Large intestine (tissue), 3 donors: ENCODE measurements at regions not wholly inside any gene's neighbourhood (a gene's known extent, or its start where the extent isn't known, plus 50 kb on each side); places are given as distances from the start of the nearest gene placed in this dataset.

Experiments used
- DNase-seq, 2 donors: peaks; one replicate each; pipeline versions ENCODE4 v3.0.0 to v3.0.0-alpha.2; 2013
- H3K27ac ChIP-seq: one replicate; pipeline ENCODE4 v1.5.1; 2013; ENCODE audit warnings: low read length
- H3K27me3 ChIP-seq: 2 replicates; pipeline ENCODE4 v1.6.1; 2013; ENCODE audit warnings: low read length; ENCODE audit not compliant: control insufficient read depth, insufficient read depth
- H3K36me3 ChIP-seq: 2 replicates; pipeline ENCODE4 v1.6.1; 2013; ENCODE audit warnings: low read length; ENCODE audit not compliant: control insufficient read depth, insufficient read depth
- H3K4me1 ChIP-seq: one replicate; pipeline ENCODE4 v1.6.1; 2013; ENCODE audit warnings: low read length; ENCODE audit not compliant: control insufficient read depth, insufficient read depth
- H3K4me3 ChIP-seq: one replicate; pipeline ENCODE4 v1.5.1; 2013; ENCODE audit warnings: low read length
- H3K9me3 ChIP-seq: one replicate; pipeline ENCODE4 v1.6.1; 2013; ENCODE audit warnings: mild to moderate bottlenecking, low read depth, low read length, moderate library complexity; ENCODE audit not compliant: control insufficient read depth
- WGBS: methylation state at CpG from one replicate; pipeline ENCODE4 v1.1.5; 2013; ENCODE audit warnings: low lambda C conversion rate; ENCODE audit not compliant: insufficient coverage; 5-methylcytosine and 5-hydroxymethylcytosine counted together

- no peak overlapping the region for H3K27ac ChIP-seq
- H3K27me3 ChIP-seq: no peaks in the 10 kb centered on the region
- no peaks in the 10 kb centered on the region for H3K9me3 ChIP-seq
- no peaks in the 10 kb centered on the region for H3K4me1 ChIP-seq
- no peaks in the 10 kb centered on the region for H3K36me3 ChIP-seq
- no CpG with 5 or more reads among the region's 5 CpGs for WGBS
- no peak overlapping the region for H3K4me3 ChIP-seq
- DNase-seq: no peak
Measured at GRCh38 chr1:38758820-38759219, 100.8 kb downstream of the RRAGC start.

DNA sequence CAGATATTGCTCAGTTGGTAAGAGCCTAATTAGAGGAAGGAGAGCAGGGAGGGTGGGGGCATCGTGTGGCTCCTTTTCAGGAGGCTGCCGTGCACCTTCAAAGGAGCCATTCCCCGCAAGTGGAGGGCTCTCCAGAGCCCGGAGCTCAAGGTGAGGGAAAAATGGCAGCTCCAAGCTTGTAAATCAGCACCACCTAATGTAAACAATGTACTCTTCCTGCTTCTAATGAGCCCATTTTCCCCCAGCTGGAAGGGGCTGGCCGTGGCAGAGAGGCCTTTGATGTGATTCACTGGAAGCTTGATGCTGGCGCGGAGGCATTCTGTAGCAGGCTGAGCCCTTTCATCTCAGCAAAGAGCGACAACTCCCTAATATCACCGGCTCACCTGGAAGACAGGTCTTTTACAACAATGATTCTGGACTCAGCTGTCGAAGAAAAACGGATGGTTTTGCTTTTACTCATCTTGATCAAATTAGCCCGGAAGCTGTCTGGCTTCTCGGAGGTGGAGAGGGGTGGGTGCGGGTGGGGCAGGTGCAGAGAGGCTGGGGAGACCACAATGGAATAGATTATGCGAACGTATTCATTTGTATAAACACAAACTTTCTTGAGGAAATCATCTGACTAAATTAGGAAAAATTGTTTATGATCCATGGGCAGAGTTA lies 112.5 kb downstream of the RRAGC start:
- Histone ChIP-seq H3K27ac (no peak overlapping the region), H3K4me1 (no peaks in the 10 kb centered on the region), H3K27me3 (peaks cover 4% of the 10 kb centered on the region), H3K4me3 (no peak overlapping the region), H3K36me3 (no peaks in the 10 kb centered on the region), H3K9me3 (no peaks in the 10 kb centered on the region)
- DNase-seq: no peak
- no CpG with 5 or more reads among the region's 16 CpGs for WGBS

GRCh38 chr1:38746402-38746935 lies 113.1 kb downstream of the RRAGC start:
- Histone ChIP-seq H3K4me1 (no peaks in the 10 kb centered on the region), H3K9me3 (no peaks in the 10 kb centered on the region), H3K4me3 (no peak overlapping the region), H3K27me3 (peaks cover 4% of the 10 kb centered on the region), H3K27ac (no peak overlapping the region), H3K36me3 (no peaks in the 10 kb centered on the region)
- whole genome bisulfite sequencing: 80% methylated on average over 1 of the region's 6 CpGs
- DNase-seq: no peak

DNA sequence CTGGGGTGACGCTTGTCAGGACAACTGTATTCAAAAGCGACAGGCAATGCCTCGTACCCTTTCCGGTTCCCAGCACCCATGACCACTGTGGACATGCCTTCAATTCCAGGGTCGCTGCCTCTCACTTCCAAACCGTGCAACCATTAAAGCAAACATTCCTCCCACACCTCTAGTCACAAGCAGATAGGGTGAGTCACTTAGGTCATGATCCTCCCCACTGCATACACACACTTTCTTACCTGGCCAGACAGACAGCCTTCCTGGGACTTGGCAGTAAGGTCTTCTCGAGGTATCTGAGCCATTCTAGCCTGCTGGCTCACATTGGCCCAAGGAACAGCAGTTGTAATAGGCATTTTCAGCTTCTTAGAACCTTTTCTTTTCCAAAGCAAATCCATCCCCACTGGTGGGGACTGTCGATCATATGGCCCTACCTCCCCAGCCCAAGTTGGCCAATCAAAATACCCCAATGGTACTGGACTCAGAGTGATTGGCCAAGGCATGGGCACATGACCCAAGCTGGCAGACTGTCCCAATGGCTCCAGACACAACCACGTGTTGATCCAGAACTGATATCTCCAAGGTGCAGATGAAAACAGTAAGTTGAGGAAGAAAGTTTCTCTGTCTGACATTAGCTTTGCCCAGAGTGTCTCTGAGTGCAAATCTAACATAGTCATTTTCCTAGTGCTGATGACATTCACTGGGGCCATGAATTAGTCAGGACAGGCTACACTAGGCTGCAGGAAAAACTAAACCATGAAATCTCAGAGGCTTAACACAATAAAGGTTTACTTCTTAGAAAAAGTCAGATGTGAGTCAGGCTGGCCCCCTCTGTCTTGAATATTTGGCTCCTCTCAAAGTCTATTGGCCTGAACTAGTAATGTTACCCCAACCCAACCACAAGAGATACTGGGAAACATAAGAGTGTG lies 113.8 kb downstream of the RRAGC start:
- Histone ChIP-seq H3K4me3 (no peak overlapping the region), H3K27me3 (peaks cover 4% of the 10 kb centered on the region), H3K4me1 (no peaks in the 10 kb centered on the region), H3K36me3 (no peaks in the 10 kb centered on the region), H3K9me3 (no peaks in the 10 kb centered on the region), H3K27ac (no peak overlapping the region)
- WGBS: no CpG with 5 or more reads among the region's 9 CpGs
- DNase-seq: no peak

GRCh38 chr1:38744452-38745350 lies 114.9 kb downstream of the RRAGC start:
- Histone ChIP-seq H3K27ac (no peak overlapping the region), H3K4me1 (no peaks in the 10 kb centered on the region), H3K36me3 (no peaks in the 10 kb centered on the region), H3K4me3 (no peak overlapping the region), H3K9me3 (no peaks in the 10 kb centered on the region), H3K27me3 (peaks cover 4% of the 10 kb centered on the region)
- WGBS: no CpG with 5 or more reads among the region's 10 CpGs
- no peak for DNase-seq

- Histone ChIP-seq H3K27ac (no peak overlapping the region), H3K4me1 (no peaks in the 10 kb centered on the region), H3K9me3 (no peaks in the 10 kb centered on the region), H3K4me3 (no peak overlapping the region), H3K27me3 (peaks cover 4% of the 10 kb centered on the region), H3K36me3 (no peaks in the 10 kb centered on the region)
- 100% methylated on average over 1 of the region's 1 CpG for WGBS
- no peak for DNase-seq
Measured at GRCh38 chr1:38743184-38743583, 116.4 kb downstream of the RRAGC start.

DNA sequence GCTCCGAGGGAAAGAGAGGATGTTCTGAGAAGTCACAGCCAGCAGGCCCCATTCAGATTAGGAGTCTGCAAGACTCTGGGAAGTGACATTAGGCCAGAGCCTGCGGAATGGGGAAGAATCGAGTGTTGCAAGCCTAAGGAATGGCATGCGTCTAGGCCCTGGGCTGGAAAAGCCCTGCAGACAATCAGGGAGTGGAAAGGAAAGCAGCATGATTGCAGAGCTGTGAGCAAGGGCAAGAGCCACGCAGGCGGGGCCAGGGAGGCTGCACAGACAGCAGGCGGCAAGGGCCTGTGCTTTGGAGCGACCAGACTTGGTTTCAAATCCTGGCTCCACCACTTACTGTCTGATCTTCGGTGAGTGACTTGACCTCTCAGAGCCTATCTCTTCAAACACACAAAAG lies 118.2 kb downstream of the RRAGC start:
- no peaks in the 10 kb centered on the region for H3K9me3 ChIP-seq
- H3K27ac ChIP-seq: no peak overlapping the region
- 49% methylated on average over 2 of the region's 9 CpGs for WGBS
- DNase-seq: no peak
- no peaks in the 10 kb centered on the region for H3K27me3 ChIP-seq
- no peaks in the 10 kb centered on the region for H3K36me3 ChIP-seq
- H3K4me1 ChIP-seq: no peaks in the 10 kb centered on the region
- H3K4me3 ChIP-seq: no peak overlapping the region

DNA sequence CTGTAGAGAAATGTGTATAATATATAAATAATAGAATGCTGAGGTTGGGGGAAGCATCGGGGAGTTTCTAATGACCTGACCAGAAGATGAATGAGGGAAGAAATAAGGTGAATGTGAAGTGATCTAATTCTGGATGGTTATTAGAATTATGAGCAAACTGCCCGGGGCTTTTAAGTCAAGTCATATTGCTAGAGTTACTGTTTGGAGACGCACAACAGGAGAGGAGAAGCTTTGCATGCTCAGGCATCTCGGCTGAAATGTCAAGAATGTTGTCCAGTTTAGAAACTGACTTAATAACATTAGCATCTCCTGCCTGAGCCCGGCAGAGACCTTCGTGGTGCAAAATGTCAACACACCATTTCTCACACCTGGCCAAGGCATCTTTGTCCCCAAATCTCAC lies 119.1 kb downstream of the RRAGC start:
- DNase-seq: no peak
- no CpG with 5 or more reads among the region's 6 CpGs for WGBS
- H3K36me3 ChIP-seq: no peaks in the 10 kb centered on the region
- no peaks in the 10 kb centered on the region for H3K9me3 ChIP-seq
- H3K27ac ChIP-seq: no peak overlapping the region
- H3K27me3 ChIP-seq: no peaks in the 10 kb centered on the region
- no peak overlapping the region for H3K4me3 ChIP-seq
- no peaks in the 10 kb centered on the region for H3K4me1 ChIP-seq

DNA sequence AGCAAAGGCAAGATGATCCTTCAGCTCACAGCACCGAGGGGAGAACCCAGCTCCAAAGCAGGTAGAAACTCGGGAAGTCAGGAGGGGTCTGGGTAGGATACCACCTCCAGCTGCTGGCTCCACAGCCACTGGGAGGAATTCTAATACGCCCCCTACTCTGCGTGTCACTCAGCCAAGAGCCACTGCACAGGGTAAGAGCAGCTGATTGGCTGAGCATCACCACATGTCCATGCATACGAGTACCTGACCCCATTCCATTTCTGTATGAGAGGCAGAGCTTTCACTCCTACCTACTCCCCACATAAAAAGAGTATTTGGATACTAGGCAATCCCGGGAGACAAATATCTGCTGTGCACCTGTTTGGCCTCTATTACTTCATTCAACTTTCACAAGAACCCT lies 121.4 kb downstream of the RRAGC start:
- no peaks in the 10 kb centered on the region for H3K27me3 ChIP-seq
- H3K27ac ChIP-seq: no peak overlapping the region
- H3K9me3 ChIP-seq: no peaks in the 10 kb centered on the region
- no peak overlapping the region for H3K4me3 ChIP-seq
- WGBS: no CpG with 5 or more reads among the region's 6 CpGs
- H3K4me1 ChIP-seq: no peaks in the 10 kb centered on the region
- H3K36me3 ChIP-seq: no peaks in the 10 kb centered on the region
- no peak for DNase-seq

DNA sequence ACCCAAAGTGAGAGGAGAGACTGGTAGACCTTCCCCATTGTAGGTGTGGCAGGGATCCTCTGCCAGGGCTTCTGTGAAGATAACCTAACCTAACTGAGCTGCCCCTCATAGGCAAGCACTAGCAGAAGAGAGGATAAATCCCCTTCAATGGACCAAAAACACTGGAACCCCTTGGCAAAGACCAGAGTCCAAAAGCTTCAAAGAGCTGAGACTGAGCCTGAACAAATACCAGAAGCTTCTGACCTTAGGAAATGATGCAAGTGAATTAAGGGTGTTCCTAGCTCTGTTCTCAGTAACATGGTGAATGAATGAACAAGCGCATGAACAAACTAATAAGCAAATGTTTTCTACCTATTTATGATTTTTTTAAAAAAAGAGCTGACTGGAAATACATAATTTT lies 123.2 kb downstream of the RRAGC start:
- Histone ChIP-seq H3K36me3 (no peaks in the 10 kb centered on the region), H3K4me3 (no peak overlapping the region), H3K4me1 (no peaks in the 10 kb centered on the region), H3K9me3 (no peaks in the 10 kb centered on the region), H3K27ac (no peak overlapping the region), H3K27me3 (no peaks in the 10 kb centered on the region)
- WGBS: no CpG with 5 or more reads among the region's 1 CpG
- no peak for DNase-seq
